ENCODE measurements at regions not wholly inside any gene's neighbourhood (a gene's known extent, or its start where the extent isn't known, plus 50 kb on each side); places are given as distances from the start of the nearest gene placed in this dataset.

- TF ChIP-seq EP300 (IDR thresholded peaks at IDR 0.05; ENCODE audit: borderline replicate concordance in 1 of 2, low read depth in 2 of 2, low read length in 2 of 2): no peak
- TF ChIP-seq SIX5 (IDR thresholded peaks at IDR 0.05; ENCODE audit: low read depth, low read length): no peak
- no peak for TF ChIP-seq CTCF (IDR thresholded peaks at IDR 0.05; ENCODE audit: control extremely low read depth in 1 of 3, insufficient read depth in 1 of 3, low read depth in 1 of 3, low read length in 3 of 3)
- TF ChIP-seq POLR2A (IDR thresholded peaks at IDR 0.05; ENCODE audit: control extremely low read depth in 1 of 2, low read depth in 2 of 2, low read length in 2 of 2): no peak
- no peak for TF ChIP-seq RAD21 (IDR thresholded peaks at IDR 0.05 in 1 of 2, conservative IDR thresholded peaks at IDR 0.05 in 1 of 2; ENCODE audit: low read depth in 2 of 2, low read length in 2 of 2)
- TF ChIP-seq FOSL1 (IDR thresholded peaks at IDR 0.05; ENCODE audit: insufficient read depth, low read depth, low read length): no peak
- no peak for TF ChIP-seq TAF1 (IDR thresholded peaks at IDR 0.05; ENCODE audit: low read depth, low read length)
- no peak for TF ChIP-seq TBP (IDR thresholded peaks at IDR 0.05; ENCODE audit: low read depth, low read length)
- no peak for TF ChIP-seq RFX5 (IDR thresholded peaks at IDR 0.05; ENCODE audit: borderline replicate concordance, low read depth, low read length)
- no peak for TF ChIP-seq ATF3 (IDR thresholded peaks at IDR 0.05; ENCODE audit: insufficient read depth, low read depth, low read length)
- TF ChIP-seq KDM1A (IDR thresholded peaks at IDR 0.05; ENCODE audit: borderline replicate concordance, low read length): no peak
- no peak for TF ChIP-seq SP2 (IDR thresholded peaks at IDR 0.05; ENCODE audit: low read length)
- TF ChIP-seq JUND (IDR thresholded peaks at IDR 0.05; ENCODE audit: low read length): no peak
These were observed 105.6 kb upstream of the DLG1 start for GRCh38 chr3:197404030-197404429.

All from H1 (cell line).